MCF 10A (cell line): ENCODE measurements at regions not wholly inside any gene's neighbourhood (a gene's known extent, or its start where the extent isn't known, plus 50 kb on each side); places are given as distances from the start of the nearest gene placed in this dataset.

ENCODE experiments used
- BruUV-seq: library from RNA; stranded (reverse); fragments of 400-500 nt; replicated peaks from 2 replicates; lab custom pipeline; 2021; lab: Mats Ljungman, UMichigan
- CTCF ChIA-PET: fragments of 300-600 bp; sonication (Branson Sonifier 250); formaldehyde crosslinking; extraction: SDS; loops from one replicate; lab custom pipeline; 2021; ENCODE audit warnings: antibody characterized with exemption, inconsistent platforms; lab: Yijun Ruan, JAX
- POLR2A ChIA-PET: fragments of 300-600, 350-650 bp; sonication (Branson Sonifier 250); formaldehyde crosslinking; extraction: SDS; loops from one replicate; lab custom pipeline; 2020; ENCODE audit warnings: antibody characterized with exemption, inconsistent platforms; lab: Yijun Ruan, JAX
- DNase-seq: peaks from one replicate; pipeline ENCODE4 v3.0.0-alpha.2; 2018; ENCODE audit not compliant: unreplicated experiment
- H3K27ac Mint-ChIP-seq: one replicate; pipeline ENCODE4 v1.8.0; 2022; ENCODE audit warnings: mild to moderate bottlenecking, low read depth, mixed read lengths; ENCODE audit not compliant: unreplicated experiment
- H3K27me3 Mint-ChIP-seq: one replicate; pipeline ENCODE4 v1.8.0; 2022; ENCODE audit warnings: mixed read lengths; ENCODE audit not compliant: insufficient read depth, unreplicated experiment
- H3K36me3 Mint-ChIP-seq: one replicate; pipeline ENCODE4 v1.8.0; 2022; ENCODE audit warnings: mild to moderate bottlenecking, moderate library complexity, mixed read lengths; ENCODE audit not compliant: insufficient read depth, unreplicated experiment
- H3K4me1 Mint-ChIP-seq: one replicate; pipeline ENCODE4 v1.8.0; 2022; ENCODE audit warnings: mixed read lengths; ENCODE audit not compliant: insufficient read depth, unreplicated experiment
- H3K4me3 Mint-ChIP-seq: one replicate; pipeline ENCODE4 v1.8.0; 2022; ENCODE audit warnings: mild to moderate bottlenecking, moderate library complexity, mixed read lengths; ENCODE audit not compliant: unreplicated experiment
- H3K9me3 Mint-ChIP-seq: one replicate; pipeline ENCODE4 v1.8.0; 2022; ENCODE audit warnings: mixed read lengths; ENCODE audit not compliant: unreplicated experiment
- intact Hi-C: fragments of 100-400 bp; cut with micrococcal nuclease; formaldehyde crosslinking; loops from 2 replicates; pipeline ENCODE4 v1.14.1; 2022
- TF ChIP-seq, protein P1 (sequence below): fragments of 200-600 bp; IDR thresholded peaks from one replicate; pipeline ENCODE4 v1.8.0; 2022; ENCODE audit warnings: antibody characterized with exemption, mild to moderate bottlenecking; ENCODE audit not compliant: unreplicated experiment

DNA sequence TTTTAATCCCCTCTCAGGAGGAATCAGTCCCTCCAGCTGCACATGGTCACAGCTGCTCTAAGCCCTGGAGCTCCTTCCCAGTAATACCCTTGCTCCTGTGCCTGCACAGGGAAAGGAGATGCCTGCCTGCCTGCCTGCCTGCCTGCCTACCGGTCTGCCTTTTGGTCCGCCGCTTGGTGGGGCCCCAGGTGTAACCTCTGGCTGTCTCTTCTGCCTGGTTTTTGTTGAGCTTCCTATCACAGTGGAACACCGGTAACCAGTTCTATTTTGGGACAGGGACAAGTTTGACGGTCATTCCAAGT, 99.8 kb downstream of the DAD1 start:
- H3K9me3 Mint-ChIP-seq = no peaks in the 10 kb centered on the region
- no peak overlapping the region for H3K27ac Mint-ChIP-seq
- H3K4me3 Mint-ChIP-seq = no peak overlapping the region
- CTCF ChIA-PET = interaction anchor here (0.7 to 1.2 kb wide), 2 partner anchors 12 to 126 kb away, joined by 3 to 4 read pairs; no protein-coding TSS in a partner anchor
- BruUV-seq = no TSS peak
- intact Hi-C loops = no loop called here
- DNase-seq = no peak
- POLR2A ChIA-PET = interaction anchor here (0.6 kb wide), 1 partner anchor 52 kb away, joined by 3 read pairs; no protein-coding TSS in a partner anchor
- H3K36me3 Mint-ChIP-seq = no peaks in the 10 kb centered on the region
- H3K27me3 Mint-ChIP-seq = peaks cover 92% of the 10 kb centered on the region
- TF ChIP-seq, protein P1, sequence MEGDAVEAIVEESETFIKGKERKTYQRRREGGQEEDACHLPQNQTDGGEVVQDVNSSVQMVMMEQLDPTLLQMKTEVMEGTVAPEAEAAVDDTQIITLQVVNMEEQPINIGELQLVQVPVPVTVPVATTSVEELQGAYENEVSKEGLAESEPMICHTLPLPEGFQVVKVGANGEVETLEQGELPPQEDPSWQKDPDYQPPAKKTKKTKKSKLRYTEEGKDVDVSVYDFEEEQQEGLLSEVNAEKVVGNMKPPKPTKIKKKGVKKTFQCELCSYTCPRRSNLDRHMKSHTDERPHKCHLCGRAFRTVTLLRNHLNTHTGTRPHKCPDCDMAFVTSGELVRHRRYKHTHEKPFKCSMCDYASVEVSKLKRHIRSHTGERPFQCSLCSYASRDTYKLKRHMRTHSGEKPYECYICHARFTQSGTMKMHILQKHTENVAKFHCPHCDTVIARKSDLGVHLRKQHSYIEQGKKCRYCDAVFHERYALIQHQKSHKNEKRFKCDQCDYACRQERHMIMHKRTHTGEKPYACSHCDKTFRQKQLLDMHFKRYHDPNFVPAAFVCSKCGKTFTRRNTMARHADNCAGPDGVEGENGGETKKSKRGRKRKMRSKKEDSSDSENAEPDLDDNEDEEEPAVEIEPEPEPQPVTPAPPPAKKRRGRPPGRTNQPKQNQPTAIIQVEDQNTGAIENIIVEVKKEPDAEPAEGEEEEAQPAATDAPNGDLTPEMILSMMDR = no peak
- H3K4me1 Mint-ChIP-seq = no peaks in the 10 kb centered on the region

DNA sequence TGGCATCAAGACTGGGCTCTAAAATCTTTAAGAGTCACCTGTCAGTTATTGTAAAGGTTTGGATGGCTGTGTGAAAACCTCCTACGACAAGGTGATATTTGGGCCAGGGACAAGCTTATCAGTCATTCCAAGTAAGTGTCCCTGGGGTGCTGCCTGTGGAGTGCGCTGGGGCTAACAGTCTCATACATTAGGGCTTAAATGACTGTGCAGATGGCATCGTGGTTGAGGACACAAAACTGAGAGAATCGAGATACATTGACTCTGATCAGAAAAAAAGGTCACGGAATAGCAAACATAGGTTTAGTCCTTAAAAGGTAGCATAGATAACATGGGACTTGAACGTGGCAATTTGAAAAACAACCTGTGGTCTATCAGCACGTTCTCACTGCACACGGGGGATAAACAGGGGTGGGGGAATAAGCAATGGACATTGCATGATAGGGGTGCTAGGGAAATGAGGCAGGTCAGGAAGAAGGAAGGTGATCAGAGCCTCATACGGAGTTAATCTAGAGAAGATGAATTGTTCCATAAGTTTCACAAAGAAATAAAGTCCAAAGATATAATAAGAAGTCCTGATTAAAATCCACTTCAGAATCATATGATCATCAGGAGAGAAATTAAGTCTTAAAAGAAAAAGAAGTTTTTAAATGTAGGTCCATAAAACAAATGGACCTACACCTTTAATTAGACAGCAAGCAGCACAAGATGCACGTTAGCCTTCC, 100.3 kb downstream of the DAD1 start:
- Mint-ChIP-seq H3K9me3 (no peaks in the 10 kb centered on the region), H3K4me3 (no peak overlapping the region), H3K4me1 (no peaks in the 10 kb centered on the region), H3K27me3 (peaks cover 92% of the 10 kb centered on the region), H3K27ac (no peak overlapping the region), H3K36me3 (no peaks in the 10 kb centered on the region)
- intact Hi-C loops = no loop called here
- ChIA-PET CTCF (interaction anchor here (0.7 to 2.0 kb wide), 2 partner anchors 16 to 125 kb away, joined by 3 to 9 read pairs; no protein-coding TSS in a partner anchor), POLR2A (no interaction called here)
- no peak for DNase-seq
- no TSS peak for BruUV-seq
- TF ChIP-seq, protein P1 = no peak

DNA sequence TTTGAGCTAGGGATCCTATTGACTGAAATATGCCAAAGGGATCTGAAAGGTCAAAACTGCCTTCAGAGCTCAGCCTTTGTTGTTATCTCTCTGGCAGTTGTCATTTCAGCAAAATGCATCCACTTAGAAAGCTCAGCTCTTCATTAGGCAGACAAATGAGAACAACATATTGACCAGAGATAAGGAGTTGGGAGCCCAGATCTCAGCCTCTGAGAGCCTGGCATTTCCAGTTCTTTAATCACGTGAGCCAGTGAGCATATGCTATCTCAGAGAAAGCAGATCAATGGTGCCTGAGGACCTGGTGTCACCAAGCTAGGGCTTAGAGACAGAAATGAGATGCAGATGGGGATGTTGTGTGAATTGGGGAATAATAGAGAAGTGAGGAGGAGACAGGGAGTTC, 101.1 kb downstream of the DAD1 start:
- H3K27me3 Mint-ChIP-seq = peaks cover 92% of the 10 kb centered on the region
- H3K4me1 Mint-ChIP-seq = no peaks in the 10 kb centered on the region
- H3K4me3 Mint-ChIP-seq = no peak overlapping the region
- BruUV-seq = no TSS peak
- TF ChIP-seq, protein P1 = no peak
- no peaks in the 10 kb centered on the region for H3K36me3 Mint-ChIP-seq
- H3K27ac Mint-ChIP-seq = no peak overlapping the region
- intact Hi-C loops = no loop called here
- CTCF ChIA-PET = interaction anchor here (2.0 kb wide), 1 partner anchor 15 kb away, joined by 9 read pairs; no protein-coding TSS in a partner anchor
- DNase-seq = no peak
- no peaks in the 10 kb centered on the region for H3K9me3 Mint-ChIP-seq
- POLR2A ChIA-PET = no interaction called here

DNA sequence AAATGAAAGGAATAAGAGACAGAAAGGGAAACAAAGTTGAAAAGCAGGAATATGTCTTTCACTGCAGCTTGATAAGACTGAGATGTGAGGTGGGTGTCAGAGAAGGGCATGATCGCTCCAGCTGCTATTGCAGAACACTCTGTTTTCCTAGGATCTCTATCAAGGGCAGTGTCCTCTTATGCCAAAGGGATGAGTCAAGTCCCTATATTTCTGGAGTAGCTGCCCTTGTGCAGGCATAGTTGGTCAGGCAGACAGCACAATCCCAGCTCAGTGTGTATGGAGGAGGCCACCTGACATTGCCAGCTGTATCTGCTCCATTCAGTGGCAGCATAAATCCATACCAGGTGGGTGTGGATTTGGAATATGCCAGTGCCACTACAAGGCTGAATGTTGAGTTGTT, 101.6 kb downstream of the DAD1 start:
- H3K27me3 Mint-ChIP-seq = peaks cover 93% of the 10 kb centered on the region
- ChIA-PET POLR2A (no interaction called here), CTCF (interaction anchor here (0.5 to 2.0 kb wide), 2 partner anchors 15 to 101 kb away, joined by 4 to 9 read pairs; no protein-coding TSS in a partner anchor)
- intact Hi-C loops = no loop called here
- no peaks in the 10 kb centered on the region for H3K4me1 Mint-ChIP-seq
- no peak overlapping the region for H3K4me3 Mint-ChIP-seq
- TF ChIP-seq, protein P1 = no peak
- DNase-seq = no peak
- no peak overlapping the region for H3K27ac Mint-ChIP-seq
- no peaks in the 10 kb centered on the region for H3K36me3 Mint-ChIP-seq
- H3K9me3 Mint-ChIP-seq = no peaks in the 10 kb centered on the region
- BruUV-seq = no TSS peak
